H1 (cell line): ENCODE measurements at regions not wholly inside any gene's neighbourhood (a gene's known extent, or its start where the extent isn't known, plus 50 kb on each side); places are given as distances from the start of the nearest gene placed in this dataset.

Experiments used
- BRCA1 ChIP-seq: IDR thresholded peaks from 2 replicates; pipeline ENCODE4 v1.6.1; 2012; ENCODE audit warnings: low read depth, low read length, improper control_type of control experiment
- KDM4A ChIP-seq: IDR thresholded peaks from one replicate; pipeline ENCODE4 v1.7.1; 2012; ENCODE audit warnings: low read depth, mild to moderate bottlenecking, moderate library complexity, low read length, inconsistent platforms; ENCODE audit not compliant: severe bottlenecking
- RFX5 ChIP-seq: IDR thresholded peaks from 2 replicates; pipeline ENCODE4 v1.6.1; 2011; ENCODE audit warnings: low read depth, low read length, improper control_type of control experiment, borderline replicate concordance
- RNF2 ChIP-seq: fragments of 200-900, 300-1000 bp; sonication (generic); IDR thresholded peaks from 2 replicates; pipeline ENCODE4 v1.7.1; 2016; ENCODE audit warnings: borderline replicate concordance, low read depth, mild to moderate bottlenecking, antibody characterized with exemption, low read length; ENCODE audit not compliant: poor library complexity, severe bottlenecking; ENCODE audit errors: missing control alignments
- TCF12 ChIP-seq: IDR thresholded peaks from 2 replicates; pipeline ENCODE4 v1.6.1; 2011; ENCODE audit warnings: low read depth, mild to moderate bottlenecking, low read length

GRCh38 chr16:17965133-17965900, 371.2 kb downstream of the NPIPA8 start (continued):
- TF ChIP-seq TCF12 (no peak), KDM4A (no peak), RNF2 (no peak), RFX5 (no peak), BRCA1 (no peak)
